GM12873 (cell line): ENCODE measurements at regions not wholly inside any gene's neighbourhood (a gene's known extent, or its start where the extent isn't known, plus 50 kb on each side); places are given as distances from the start of the nearest gene placed in this dataset.

Source experiments
- TF ChIP-seq, protein P1 (sequence below): IDR thresholded peaks from 2 replicates; pipeline ENCODE4 v1.5.1; 2012; ENCODE audit warnings: low read depth, mild to moderate bottlenecking, moderate library complexity, low read length, control low read depth; ENCODE audit not compliant: insufficient read depth; ENCODE audit errors: missing control alignments

DNA sequence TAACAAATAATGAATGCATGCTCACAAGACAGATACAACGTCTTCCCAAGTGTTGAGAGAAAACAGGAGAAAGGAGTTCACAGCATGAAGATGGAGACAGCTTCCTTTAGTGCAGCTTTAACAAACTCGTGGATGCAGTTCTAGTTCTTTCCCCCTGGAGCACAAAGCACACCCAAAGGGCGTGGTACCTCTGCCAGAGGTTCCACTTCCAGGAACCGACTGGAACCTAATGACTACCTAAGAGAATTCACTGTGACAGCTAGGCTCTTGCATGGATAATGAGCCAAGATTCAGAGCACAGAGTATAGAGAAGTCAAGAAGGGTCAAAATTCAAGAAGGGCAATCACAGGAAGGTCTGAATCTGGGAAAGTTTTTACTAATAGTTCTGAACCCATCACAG lies 673.2 kb downstream of the XPNPEP1 start:
- TF ChIP-seq, protein P1, sequence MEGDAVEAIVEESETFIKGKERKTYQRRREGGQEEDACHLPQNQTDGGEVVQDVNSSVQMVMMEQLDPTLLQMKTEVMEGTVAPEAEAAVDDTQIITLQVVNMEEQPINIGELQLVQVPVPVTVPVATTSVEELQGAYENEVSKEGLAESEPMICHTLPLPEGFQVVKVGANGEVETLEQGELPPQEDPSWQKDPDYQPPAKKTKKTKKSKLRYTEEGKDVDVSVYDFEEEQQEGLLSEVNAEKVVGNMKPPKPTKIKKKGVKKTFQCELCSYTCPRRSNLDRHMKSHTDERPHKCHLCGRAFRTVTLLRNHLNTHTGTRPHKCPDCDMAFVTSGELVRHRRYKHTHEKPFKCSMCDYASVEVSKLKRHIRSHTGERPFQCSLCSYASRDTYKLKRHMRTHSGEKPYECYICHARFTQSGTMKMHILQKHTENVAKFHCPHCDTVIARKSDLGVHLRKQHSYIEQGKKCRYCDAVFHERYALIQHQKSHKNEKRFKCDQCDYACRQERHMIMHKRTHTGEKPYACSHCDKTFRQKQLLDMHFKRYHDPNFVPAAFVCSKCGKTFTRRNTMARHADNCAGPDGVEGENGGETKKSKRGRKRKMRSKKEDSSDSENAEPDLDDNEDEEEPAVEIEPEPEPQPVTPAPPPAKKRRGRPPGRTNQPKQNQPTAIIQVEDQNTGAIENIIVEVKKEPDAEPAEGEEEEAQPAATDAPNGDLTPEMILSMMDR: no peak

DNA sequence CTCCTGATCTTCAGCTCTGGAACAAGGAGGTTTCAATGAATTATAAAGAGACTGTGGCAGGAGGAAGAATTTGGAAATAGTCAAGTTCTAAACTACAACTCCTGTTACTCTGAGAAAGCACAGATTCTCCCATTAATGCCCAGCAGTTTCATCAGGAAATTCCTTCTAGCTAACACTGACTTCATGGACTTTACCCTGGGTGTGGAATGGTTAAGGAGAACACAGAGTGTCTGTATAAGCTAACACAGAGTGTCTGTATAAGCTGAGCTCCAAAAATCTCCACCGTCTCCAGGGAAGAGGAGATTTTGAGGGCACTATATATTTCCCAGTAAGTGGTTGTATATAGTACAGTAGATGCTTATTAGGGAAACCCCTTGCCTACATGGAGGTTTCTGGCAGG lies 675.5 kb downstream of the XPNPEP1 start:
- TF ChIP-seq, protein P1: no peak

DNA sequence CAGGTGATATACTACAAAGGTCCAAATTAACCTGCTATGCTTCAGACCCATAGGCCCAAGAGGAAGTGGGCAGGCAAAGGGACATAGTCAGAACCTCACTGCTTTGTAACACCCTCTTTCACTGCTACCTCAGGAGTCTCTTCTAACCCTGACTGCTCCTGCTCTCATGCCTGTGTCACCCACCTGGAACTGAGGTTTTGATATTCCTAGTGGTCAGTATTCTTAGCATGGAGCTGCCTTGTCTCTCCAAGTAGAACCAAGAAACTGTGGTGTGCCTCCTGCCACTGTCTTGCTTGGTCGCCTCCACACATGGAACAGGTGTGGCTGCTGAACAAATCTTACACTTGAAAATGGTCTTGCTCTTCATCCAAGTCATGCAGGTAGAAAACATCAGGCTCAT lies 677.5 kb downstream of the XPNPEP1 start:
- TF ChIP-seq, protein P1: no peak

DNA sequence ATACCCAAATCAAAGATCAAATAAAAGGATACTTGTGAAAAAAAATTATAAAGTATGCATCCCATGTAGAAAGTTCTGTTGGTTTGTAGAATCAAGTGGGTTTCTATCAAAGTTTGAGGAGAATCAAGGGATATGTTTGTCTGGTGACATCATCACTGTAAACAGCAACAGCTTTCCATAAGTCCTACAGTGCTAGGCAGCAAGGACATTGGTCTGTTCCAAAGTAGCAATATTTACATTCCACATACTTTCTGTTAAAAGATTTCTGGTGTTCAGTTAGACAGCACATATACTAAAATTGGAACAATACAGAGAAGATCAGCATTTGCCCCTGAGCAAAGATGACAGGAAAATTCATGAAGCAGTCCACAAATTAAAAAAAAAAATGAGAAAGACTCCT lies 683.9 kb downstream of the XPNPEP1 start:
- TF ChIP-seq, protein P1: no peak

DNA sequence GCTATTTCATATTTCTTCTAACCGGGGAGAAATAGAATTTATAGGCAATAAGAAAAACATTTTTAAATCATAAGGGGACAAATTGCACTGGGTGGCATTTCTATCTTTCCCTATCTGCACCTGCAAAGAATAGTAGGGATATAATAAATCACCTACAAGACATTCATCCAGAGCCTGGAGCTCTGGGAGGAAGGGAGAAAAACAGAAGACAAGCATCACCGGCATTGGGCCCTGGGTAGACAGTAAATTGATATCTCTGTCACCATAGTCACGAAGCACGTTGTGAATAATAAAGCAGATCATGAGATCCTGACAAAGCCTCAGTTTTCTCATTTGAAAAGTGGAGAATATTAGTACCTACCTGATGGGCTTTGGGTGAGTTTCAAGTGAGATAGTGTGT lies 685.6 kb downstream of the XPNPEP1 start:
- TF ChIP-seq, protein P1: no peak

DNA sequence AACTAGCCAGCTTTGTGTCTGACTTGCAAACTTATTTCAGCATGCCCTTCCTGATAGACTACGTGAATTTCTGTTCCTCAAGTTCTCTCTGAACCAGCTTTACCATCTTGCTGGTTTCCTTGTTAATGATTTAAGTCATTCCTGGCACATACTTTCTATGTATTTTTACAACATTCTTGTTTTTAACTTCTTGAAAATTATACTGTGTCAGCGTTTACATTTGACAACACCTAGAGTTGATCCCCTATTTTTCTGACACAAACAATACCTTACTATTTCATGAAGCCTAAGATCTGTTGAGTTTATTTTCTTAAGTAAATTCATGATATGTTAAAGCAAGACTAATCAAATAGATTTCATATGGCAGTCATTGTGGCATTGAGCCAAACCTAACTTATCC lies 686.3 kb downstream of the XPNPEP1 start:
- TF ChIP-seq, protein P1: no peak

DNA sequence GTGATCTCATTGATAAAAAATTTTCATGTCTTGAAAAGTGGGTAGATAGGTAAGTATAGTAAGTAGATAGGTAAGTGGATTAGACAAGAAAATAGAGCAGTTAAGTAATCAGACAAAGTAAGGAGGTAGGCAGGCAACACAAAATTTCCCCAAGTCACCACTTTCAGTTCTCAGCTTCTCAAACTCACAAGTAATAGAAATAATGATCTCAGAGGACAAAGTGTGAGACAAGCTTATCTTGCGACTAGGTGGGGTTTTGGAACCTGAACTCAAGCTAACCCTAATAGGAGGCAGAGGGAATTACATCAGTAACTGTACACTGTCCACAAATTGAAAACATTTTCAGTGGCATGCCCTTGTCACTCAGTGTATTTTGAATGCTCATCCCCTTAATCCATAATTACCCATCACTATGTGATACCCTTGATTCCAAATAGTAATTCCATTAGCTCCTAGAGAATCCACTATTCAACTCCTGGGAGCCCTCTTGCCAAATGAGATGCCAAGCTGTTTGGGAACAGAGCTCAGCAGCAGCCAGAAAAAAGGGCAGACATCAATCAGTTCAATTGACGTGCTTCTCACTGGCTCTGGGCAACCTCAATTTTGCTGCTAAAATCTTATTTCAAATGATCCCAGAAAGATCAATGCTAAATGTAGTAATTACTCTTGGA lies 703.2 kb downstream of the XPNPEP1 start:
- TF ChIP-seq, protein P1: no peak

DNA sequence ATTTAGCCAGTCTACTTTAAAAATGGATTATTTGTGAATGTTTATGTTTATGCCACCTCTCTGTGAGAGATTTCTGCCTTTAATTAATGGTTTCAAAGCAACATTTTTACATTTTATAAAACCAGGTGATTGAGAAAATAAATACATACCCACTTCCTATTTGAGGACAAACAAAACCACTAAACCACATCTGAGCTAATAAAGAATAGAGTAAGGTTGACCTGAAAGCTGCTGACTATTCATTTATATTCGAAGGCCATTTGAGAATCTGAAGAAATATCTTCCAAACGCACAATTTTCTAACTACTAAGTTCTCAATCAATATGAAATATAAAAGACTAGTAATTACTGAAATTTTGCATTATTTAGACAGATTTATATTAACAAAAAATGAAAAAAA lies 705.1 kb downstream of the XPNPEP1 start:
- TF ChIP-seq, protein P1: no peak
